Non-pigmented ciliary epithelial cell (primary cell): ENCODE measurements at regions not wholly inside any gene's neighbourhood (a gene's known extent, or its start where the extent isn't known, plus 50 kb on each side); places are given as distances from the start of the nearest gene placed in this dataset.
"Not testable (repeated sequence)": the region's sequence is repeated elsewhere in the genome, so short reads cannot be mapped to it uniquely, and the experiment has no call there.

Experiments
- DNase-seq: peaks from one replicate; pipeline ENCODE4 v3.0.0-alpha.2; 2010; ENCODE audit warnings: low read depth

DNA sequence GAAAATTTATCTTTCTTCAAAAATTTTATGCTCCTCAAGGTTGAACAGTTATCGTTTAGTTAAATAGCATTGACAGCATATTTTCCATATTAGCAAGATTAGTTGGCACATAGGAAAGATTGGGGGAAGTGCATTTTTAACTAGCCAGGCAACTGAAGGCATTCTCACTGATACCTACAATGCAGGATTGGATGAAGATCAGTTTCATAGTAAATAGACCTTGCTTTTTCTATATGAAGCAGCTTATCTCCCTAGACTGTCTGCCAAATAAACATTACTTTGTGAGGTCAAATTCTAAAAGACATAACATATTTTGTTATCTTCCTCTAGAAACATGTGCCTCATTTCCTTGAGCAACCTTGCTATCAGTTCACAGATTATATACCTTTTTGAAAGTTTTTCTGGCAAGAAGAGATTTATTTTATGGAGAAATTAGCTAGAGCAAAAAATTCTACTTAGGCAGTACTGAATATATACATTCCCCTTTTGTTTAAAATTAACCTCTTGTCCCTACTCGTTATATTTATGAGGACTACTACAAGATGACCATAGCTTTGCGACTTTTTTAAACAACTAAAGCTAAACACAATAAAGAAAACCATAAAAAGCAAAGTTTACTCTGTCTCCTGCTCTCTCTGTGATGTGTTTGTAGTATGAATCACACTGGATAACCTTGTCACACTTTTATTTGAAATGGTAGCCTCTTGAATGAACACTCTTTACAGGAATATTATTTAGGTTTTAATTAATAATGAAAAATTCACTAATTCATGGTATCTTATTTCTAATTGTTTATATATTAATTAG is 654.9 kb upstream of the TBL1XR1 start:
- DNase-seq = no peak

DNA sequence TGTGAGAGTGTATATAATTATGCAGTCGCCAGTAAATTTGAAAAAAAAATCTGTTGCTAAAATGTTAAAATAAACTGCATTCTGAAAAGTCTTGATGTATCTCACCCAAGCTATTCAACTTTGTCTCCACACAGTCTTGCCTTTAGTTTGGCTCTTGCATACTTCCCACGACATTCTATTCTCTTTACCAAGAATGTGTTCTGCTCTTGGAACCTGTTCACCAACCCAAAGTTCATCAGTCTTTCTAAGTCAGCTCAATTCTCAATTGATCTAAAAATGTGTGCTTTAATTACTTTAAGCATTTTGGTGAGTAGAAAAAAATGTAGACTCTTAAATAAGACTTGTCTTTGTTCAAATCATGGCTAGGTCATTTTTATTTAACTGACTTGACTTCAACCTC is 657.7 kb upstream of the TBL1XR1 start:
- no peak for DNase-seq

DNA sequence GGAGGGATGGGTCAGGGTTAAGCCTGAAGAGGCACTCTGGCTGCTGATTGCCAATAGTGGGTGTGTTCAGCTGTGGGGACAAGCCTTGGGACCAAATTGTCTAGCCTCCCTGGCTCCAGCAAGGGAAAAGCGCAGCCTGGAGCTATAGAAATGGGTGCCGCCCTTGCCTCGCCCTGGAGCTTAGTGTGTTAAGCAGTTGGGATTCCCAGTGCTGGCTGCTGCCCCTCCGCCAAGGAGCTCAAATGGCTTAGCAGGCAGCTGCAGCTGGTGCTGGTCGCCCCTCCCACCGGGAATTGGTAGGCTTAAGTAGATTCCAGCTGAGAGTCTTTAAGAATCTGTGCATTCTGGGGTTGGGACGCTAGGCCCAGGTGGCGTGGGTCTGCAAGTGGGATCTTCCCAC is 662.9 kb upstream of the TBL1XR1 start:
- no peak for DNase-seq

DNA sequence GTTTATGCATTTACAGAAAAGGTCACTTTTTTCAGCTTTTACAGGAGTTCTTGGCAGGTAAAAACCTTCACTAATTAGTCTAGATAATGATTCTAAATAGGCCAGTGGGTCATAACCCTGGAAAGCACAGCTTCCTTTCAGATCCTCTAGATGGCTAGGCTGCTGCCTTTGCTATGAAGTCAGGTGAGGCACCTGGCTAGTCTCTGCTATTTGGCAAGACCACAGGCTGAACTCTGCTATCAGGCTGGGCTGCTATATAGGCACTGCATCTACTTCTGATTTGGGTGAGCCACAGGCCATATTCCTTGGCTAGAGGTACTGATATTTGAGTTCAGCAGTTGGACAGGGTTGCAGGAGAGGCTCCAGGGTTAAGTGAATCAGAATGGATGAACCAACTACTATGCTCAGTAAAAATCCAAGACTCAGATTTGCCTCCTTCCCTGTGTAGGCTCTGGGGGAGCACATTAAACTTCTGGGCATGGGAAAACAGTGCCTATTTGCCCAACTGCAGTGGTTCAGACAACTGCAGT is 665.7 kb upstream of the TBL1XR1 start:
- no peak for DNase-seq

DNA sequence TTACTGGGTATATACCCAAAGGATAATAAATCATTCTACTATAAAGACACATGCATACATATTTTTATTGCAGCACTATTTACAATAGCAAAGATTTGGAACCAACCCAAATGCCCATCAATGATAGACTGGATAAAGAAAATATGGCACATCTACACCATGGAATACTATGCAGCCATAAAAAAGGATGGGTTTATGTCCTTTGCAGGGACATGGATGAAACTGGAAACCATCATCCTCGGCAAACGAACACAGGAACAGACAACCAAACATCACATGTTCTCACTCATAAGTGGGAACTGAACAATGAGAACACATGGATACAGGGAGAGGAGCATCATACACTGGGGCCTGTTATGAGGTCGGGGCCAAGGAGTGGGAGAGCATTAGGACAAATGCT is 665.0 kb upstream of the KCNMB2 start:
- DNase-seq = not testable (repeated sequence)

DNA sequence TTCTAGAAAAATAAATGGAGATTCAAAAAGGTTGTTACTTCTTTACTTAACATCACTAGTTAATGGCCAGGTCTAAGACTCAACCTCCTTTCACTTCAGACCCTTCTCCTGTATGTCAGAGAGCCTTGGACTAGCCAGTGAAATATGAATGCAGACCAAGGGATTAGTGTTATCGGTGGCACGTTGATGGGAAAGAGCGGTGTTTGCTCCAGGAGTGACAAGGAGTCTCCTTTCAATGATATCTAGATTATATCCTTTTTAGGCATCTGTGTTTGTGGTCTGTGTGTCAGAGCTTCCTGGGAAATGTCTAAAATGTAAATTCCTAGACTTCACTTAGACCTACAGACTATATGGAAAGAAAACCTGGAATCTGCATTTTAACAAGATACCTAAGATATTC is 658.0 kb upstream of the KCNMB2 start:
- no peak for DNase-seq

DNA sequence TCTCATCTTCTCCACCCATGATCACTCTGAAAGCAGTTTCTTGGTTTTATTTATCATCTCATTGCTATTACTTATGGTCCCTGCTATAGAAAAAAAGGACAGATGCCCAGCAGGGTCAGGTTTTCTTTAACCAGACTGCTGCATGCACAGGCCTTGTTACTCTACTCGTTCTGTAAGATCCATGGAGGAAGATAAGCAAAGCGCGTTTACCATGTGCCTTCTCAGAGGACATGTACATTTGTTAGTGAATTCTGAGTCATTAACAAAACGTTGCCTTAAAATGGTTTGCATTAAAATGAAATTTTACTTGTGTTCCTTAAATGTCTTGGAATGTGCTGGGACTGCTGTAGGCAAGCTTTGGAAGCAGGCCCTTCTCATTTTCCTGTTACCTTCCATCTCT is 657.3 kb upstream of the KCNMB2 start:
- DNase-seq = no peak

DNA sequence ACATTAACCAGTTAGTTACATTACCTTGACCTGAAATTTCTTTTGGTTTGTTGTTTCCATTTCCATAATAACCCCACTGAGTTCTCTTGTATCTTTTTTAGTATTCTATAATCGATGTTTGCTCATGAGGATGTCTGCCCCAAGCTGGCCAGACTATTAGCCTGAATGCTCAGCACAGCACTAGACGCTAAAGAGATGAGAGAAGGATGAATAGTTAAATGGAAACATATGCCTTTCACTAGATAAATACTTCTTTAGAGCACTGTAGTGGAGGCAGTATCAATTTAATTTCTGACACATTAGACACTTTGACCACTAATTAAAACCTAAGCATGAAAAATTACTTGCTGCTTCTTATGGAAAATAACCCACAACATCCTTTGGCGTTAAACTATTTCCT is 654.9 kb upstream of the KCNMB2 start:
- DNase-seq = no peak

DNA sequence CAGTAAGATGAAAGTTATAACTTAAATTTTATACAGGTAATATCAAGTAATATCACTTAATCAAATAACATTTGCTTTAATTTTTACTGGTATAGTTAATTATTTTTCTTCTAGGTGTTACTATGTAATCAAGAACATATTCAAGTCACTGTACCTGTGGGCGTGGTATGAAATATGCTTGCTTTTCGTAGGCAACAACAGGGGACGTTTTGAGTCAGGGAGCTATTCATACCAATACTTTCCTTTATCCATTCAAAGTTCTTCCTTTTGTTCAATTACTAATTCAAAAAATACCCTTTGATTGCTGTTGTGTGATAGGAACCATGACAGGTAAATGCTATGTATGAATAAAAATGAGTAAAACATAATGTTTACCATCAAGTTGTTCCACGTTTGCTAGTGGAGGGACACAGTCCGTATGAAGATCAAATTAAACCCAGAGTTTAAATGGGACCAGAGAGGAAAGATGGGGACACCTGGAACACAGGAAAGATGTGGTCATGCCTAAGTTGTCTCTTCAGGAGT is 654.0 kb upstream of the KCNMB2 start:
- no peak for DNase-seq

DNA sequence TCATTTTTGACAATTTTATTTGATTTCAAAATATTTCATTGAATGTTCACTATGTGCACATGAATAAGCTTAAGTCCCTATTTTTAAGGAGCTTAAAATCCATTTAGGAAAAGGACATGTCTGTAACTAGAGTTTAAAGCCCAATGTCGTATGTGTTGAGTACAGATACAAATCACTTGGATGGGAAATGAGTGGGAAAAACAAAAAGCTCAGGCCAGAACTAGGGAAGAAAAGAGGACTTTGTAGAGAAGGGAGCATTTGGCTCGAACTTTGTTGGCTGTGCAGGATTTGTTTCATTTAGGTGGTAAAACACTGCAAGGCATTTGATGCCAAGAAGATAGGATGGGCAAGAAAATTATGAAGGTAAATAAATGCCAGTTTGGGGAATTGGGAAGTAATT is 653.1 kb upstream of the KCNMB2 start:
- DNase-seq = no peak

DNA sequence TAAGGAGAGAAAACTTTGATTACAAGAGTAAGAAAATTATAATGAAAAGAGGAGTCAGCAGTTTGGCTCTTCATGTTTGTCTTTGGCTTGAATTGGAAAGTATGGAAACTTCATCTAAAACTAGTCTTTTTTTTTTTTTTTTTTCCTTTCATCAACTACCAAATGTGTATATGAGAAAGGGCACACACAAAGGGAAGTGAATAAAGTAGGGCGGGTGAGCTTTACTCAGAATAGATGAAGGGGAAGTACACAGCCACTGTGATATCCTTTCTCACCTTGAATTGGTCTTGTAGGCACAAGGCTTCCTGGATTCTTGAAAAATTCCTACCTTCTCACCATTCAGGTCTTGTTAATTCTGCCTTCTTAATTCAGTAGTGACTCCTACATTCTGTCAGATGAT is 652.3 kb upstream of the KCNMB2 start:
- no peak for DNase-seq

DNA sequence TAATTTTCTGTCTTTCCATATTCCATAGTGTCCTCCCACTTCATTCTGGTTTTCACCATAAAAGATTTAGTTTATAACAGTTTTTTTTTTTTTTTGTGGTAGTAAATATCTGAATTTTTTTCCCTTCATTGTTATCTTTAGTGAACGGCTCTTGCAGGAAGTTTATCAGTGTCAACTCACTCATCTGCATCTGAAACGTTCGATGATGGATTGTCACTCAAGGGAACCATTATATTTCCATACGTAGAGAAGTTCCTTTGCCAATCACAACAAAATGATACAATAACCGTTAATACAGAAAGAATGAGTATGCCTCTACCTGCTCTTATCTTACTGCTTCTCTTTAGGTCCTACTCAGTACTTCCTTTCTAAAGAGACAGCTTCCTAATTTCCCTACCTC is 651.2 kb upstream of the KCNMB2 start:
- no peak for DNase-seq

DNA sequence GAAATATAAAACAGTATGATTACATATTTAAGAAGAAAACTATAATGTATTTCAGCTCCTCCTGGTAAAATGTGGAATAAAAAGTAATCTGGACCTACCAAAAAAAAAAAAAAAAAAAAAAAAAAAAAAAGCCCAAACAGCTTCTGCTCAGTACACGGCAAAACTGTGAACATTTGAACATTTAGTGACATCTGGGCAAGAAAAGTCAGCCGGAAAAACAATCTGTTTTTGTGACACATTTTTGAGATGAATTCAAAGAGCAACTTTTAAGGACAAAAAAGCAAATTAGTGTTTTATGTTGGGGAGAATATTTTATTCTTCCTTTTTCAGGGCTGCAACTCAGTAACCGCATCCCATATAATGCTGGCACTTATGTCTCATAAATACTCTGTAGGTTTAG is 649.7 kb upstream of the KCNMB2 start:
- DNase-seq = no peak

DNA sequence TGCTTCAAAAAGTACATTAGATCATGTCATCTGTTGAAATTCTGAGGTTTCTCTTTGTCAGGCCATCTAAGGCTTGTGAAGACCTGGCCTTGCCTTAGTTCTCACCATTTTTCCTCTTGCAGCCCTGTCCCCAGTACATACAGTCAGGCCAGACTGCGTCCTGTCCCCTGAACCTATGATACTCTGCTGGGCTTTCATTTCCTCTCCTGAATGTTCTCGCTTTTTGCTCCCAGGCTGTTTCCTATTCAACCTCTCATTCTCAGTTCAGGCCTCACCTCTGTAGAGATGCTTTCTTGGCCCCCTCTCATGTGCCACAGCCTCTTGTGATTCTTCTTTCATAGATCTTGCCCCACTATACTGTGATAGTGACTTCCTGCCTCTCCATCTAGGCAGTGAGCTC is 648.8 kb upstream of the KCNMB2 start:
- DNase-seq = no peak

DNA sequence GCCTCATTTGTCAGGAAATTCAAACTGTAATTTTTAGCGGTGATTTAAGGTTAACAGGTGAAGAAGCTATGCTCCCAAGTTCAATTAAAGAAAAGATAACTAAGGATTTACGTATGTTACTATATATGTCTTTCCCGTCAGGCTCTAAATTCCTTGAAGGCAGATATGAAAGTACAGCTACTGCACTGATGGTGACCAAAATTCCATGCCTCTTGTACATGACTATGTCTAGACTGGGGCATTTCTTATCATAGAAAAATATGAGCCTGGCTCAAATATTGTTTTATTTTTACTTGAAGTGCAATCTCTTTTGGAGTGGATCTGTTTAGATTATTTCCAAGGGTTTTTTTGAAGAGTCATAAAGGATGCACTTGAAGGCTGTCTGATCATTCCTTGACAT is 647.1 kb upstream of the KCNMB2 start:
- DNase-seq = no peak

DNA sequence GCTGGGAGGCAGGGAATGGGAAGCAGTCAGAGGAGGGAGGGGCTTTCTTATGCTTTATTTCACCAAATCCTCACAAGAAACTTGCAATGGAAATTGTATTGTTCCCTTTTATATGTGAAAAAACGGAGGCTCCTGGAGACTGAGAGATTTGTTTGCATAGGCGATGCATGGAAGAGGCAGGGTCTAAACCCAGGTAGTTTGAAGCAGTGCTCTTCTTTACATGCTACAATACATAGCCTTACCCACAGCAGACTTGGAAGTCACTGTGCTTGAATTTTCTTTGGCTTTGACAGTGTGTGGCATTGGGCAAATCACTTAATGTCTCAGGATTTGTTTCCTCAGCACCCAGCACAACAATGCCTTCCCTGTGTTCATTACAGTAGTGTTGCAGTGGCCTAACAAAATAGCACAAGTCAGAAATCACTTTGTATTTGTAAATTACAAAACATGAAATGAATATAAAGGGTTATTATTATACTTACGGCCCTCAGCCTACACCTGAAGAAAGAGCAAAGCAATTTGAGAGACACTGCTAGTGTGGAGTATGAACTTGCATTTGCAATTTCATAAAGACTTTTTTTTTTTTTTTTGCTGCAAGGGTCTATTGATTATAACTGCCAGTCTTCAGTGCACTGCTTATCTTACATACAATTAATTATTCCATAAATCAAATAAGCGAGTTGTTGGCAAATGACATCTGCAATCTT is 646.4 kb upstream of the KCNMB2 start:
- DNase-seq = no peak

DNA sequence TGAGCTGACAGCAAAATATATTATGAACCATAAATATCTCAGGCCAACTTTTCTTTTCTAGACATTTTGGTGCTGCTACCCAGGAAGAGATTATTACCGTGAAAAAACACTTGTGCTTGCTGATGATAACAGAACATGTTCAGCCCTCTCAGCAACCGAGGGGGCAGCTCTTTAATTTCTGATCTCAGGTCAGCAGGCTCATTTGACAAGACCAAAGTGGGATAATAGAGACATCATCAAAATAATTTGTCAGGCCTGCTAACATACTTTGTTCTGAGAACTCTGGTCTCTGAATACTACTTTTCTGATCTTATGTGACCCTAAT is 645.9 kb upstream of the KCNMB2 start:
- DNase-seq = no peak

DNA sequence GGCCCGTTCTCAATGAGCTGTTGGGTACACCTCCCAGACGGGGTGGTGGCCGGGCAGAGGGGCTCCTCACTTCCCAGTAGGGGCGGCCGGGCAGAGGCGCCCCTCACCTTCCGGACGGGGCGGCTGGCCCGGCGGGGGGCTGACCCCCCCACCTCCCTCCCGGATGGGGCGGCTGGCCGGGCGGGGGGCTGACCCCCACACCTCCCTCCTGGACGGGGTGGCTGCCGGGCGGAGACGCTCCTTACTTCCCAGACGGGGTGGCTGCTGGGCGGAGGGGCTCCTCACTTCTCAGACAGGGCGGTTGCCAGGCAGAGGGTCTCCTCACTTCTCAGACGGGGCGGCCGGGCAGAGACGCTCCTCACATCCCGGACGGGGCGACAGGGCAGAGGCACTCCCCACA is 644.7 kb upstream of the KCNMB2 start:
- DNase-seq = not testable (repeated sequence)

DNA sequence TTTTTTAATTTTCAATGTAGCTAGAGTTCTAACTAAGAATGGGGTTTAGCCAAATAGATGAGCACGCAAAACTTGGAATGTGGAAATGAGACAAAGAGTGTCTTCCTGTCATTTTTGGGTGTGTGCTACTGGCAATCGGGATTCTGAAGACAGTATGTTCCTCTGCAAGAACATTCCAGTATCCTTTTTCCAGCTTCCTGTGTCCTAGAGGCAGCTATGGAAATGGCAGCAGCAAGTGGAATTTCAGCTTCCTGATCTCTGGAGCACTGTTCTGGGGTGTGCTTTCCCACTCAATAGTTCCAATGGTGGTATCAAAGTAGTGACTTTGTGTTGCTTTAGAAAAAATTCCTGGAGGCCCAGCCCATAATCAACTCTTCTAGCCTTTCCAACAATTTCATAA is 642.9 kb upstream of the KCNMB2 start:
- DNase-seq = no peak

DNA sequence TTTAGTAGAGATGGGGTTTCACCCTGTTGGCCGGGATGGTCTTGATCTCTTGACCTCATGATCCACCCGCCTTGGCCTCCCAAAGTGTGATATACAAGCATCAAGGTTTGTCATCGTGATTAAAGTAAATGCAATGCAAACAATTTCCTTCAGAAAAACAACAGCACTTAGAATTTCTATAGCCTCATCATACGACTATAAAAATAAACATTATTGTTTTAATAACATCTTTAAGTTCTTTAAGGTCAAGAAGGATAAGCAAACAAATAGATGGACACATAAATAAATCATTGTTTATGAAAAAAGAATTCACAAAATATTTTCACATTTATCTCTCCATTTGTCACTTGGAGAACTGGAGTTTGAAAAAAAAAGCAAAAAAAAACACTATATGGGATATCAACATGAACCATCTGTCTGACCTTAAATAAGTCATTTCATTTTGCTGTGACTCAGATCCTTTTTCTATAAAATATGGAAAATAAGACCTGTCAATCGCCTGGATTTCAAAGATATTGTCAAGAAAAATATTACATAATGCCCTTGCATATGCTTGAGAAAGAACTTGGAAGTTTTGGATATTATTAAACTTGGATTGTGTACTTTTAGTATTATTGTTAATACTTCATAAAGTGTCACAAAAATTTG is 642.0 kb upstream of the KCNMB2 start:
- no peak for DNase-seq

DNA sequence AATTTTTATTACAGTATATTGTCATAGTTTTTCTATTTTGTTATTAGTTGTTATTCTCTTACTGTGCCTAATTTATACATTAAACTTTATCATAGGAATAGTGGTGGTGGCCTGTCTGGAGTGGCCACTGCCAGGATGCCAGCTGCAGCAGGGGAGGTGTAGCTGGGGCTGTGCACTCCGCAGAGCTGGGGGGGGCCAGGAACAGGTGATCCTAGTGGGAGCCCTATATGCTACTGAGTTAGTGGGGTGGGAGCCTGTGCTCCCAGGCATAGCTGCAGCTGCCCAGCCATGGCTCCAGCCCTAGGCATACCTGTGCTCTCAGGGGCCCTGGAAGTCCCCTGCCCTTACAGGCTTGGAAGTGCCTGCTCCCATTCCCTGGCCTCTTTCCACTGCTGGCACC is 638.1 kb upstream of the KCNMB2 start:
- no peak for DNase-seq

DNA sequence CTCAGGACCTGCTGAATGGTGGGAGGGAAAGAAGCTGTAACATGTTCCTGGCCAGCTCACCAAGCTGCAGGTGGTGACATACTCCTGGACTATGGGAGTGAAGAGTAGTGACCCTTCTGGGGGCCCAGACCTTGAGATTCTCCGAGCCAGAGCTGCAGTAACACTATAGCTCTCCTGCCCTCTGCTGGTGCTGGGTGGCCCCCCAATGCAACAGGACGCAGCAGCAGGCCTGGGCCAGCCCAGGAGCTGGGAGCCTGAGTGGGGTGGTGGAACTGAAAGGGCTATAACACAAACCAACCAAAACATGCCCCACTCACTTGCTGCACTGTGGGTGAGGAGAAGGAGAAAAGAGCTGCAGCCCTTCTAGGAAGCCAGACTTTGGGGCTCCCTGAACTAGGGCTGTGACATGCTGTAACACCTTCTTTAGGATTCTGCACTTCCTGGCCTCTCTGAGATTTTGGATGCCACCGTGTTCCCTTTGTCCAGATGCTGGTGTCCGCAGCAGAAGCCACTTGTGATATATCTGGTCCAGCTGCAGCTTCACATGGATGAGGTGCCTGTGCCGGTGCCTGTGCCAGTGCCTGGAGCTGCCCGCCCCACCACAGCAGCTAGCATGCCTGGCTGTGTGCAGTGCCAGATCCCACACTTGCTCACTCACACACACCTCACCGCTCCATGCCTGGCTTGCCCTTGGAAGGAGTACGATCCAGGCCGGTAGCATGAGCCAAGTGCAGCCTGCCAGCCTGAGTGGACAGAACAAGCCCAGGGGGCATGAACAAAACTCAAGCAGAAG is 636.8 kb upstream of the KCNMB2 start:
- DNase-seq = no peak
